Neural cell (in vitro differentiated cells): ENCODE measurements at regions not wholly inside any gene's neighbourhood (a gene's known extent, or its start where the extent isn't known, plus 50 kb on each side); places are given as distances from the start of the nearest gene placed in this dataset.

Experiments
- EZH2 ChIP-seq: fragments of 200-600, 300-800 bp; shearing (Covaris generic), sonication (generic); IDR thresholded peaks from 2 replicates; pipeline ENCODE4 v1.6.1; 2014; ENCODE audit warnings: antibody characterized with exemption, low read length, borderline replicate concordance, mild to moderate bottlenecking; ENCODE audit not compliant: insufficient read depth, poor library complexity, severe bottlenecking
- TF ChIP-seq, protein P1 (sequence below): IDR thresholded peaks from 2 replicates; pipeline ENCODE4 v1.6.1; 2012; ENCODE audit warnings: borderline replicate concordance

DNA sequence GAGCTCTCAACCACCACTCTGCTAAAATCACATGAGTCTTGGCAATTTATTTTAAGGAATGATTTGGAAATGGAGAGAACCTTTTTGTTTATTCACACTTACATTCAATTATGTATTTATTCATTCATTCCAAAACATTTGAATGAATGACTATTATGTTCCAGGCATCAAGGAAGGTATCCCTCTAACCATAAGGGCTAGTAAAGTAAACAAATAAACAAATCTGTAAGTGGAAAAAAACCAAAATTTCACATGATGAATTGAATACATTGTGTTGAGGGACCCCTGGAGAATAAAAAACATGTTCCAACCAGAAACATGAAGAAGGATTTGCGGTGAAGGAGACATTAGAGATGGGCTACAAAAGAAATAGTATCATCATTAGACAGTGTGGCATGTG lies 677.8 kb downstream of the TOX3 start:
- TF ChIP-seq, protein P1, sequence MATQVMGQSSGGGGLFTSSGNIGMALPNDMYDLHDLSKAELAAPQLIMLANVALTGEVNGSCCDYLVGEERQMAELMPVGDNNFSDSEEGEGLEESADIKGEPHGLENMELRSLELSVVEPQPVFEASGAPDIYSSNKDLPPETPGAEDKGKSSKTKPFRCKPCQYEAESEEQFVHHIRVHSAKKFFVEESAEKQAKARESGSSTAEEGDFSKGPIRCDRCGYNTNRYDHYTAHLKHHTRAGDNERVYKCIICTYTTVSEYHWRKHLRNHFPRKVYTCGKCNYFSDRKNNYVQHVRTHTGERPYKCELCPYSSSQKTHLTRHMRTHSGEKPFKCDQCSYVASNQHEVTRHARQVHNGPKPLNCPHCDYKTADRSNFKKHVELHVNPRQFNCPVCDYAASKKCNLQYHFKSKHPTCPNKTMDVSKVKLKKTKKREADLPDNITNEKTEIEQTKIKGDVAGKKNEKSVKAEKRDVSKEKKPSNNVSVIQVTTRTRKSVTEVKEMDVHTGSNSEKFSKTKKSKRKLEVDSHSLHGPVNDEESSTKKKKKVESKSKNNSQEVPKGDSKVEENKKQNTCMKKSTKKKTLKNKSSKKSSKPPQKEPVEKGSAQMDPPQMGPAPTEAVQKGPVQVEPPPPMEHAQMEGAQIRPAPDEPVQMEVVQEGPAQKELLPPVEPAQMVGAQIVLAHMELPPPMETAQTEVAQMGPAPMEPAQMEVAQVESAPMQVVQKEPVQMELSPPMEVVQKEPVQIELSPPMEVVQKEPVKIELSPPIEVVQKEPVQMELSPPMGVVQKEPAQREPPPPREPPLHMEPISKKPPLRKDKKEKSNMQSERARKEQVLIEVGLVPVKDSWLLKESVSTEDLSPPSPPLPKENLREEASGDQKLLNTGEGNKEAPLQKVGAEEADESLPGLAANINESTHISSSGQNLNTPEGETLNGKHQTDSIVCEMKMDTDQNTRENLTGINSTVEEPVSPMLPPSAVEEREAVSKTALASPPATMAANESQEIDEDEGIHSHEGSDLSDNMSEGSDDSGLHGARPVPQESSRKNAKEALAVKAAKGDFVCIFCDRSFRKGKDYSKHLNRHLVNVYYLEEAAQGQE, result no peak
- no peak for TF ChIP-seq EZH2
